ENCODE measurements at regions not wholly inside any gene's neighbourhood (a gene's known extent, or its start where the extent isn't known, plus 50 kb on each side); places are given as distances from the start of the nearest gene placed in this dataset.

DNA sequence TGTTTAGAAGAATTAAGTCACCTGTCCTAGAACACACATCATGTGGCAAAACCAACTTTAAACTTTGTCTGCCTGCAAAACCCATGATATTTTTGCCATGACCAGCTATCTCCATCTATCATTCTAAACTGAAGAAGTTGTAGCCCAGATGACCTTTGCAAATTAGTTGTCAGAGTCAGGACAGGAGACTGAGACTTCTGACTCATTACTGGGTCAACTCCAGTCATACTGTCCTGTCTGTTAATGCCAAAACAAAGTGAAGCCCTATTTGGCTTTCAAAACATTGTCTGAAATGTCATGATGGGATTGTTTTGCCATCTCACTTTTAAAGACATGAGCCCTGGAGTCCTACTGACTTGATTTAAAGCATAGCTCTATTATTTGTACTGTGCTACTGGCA is 365.7 kb upstream of the CPEB2 start:
- DNase-seq (ENCODE audit: low spot score) = no peak

GRCh38 chr4:14640476-14640875 is 361.8 kb upstream of the CPEB2 start:
- no peak for DNase-seq (ENCODE audit: low spot score)

DNA sequence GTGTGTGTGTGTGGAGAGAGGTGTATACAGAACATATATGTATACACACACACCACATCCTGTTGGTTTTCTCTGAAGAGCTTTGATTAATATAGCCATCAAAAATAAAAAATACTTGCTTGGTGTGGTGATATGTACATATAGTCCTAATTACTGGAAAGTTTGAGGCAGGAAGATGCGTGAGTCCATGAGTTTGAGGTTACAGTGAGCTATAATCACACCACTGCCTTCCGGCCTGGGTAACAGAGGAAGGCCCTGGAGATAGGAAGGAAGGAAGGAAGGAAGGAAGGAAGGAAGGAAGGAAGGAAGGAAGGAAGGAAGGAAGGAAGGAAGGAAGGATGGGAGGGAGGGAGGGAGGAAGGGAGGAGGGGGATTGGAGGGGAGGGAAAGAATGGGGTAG is 360.4 kb upstream of the CPEB2 start:
- no peak for DNase-seq (ENCODE audit: low spot score)

GRCh38 chr4:14644580-14645282 is 357.6 kb upstream of the CPEB2 start:
- no peak for DNase-seq (ENCODE audit: low spot score)

DNA sequence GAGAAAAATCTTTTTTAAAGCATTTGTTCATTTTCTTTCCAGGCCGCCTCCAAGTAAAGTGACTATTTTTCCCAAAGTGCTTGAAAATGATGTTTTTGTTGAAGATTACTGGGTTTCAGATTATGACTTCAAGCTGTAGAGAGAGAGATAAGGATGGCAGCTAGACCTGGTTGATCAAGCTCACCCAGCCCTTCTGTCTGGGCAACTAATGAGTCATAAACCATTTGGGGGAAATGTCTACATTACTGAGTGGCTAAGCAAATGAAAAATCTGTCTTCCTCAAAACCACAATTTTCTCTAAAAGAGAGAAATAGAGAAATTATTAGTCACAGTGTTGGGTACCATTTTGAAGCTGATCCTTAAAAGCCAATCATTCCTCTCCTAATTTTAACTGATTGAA is 355.4 kb upstream of the CPEB2 start:
- no peak for DNase-seq (ENCODE audit: low spot score)

DNA sequence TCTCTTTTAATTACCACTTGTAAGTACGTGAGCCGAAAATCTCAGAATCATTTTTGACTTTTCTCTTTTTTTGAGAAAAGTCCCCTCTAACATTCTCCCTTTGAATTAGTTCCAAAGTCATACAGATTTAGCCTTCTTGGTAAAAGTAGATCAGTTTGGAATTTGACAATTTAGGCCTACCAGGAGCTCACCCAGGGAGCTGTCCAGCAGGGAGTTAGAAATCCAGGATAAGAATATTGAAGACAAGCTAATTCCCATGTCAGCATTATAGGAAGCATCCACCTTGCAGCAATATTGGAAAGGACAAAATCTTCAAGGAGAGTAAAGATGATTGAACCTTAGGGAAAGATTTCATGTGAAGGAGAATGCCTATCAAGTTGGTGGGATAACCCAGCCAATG is 352.2 kb upstream of the CPEB2 start:
- DNase-seq (ENCODE audit: low spot score) = no peak

DNA sequence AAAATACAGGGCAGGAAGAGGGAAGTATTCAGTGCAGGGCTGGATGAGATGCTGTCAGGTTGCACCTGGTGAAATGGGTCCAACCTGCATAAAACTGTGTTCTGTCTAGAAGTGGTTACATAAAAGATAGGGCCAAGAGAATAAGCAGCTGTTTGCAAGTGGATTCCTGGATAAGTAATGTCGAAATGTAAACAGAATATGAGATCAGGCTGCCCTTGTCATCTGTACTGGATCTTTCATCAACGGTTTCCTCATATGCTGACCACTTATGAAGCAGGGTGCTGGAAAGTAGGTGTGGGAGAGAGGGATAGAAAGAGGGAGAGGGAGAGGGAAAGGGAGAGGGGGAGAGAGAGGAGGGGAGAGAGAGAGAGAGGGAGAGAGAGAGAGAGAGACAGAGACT is 349.8 kb upstream of the CPEB2 start:
- no peak for DNase-seq (ENCODE audit: low spot score)

GRCh38 chr4:14653338-14653737 is 348.9 kb upstream of the CPEB2 start:
- no peak for DNase-seq (ENCODE audit: low spot score)

GRCh38 chr4:14659286-14659685 is 343.0 kb upstream of the CPEB2 start:
- no peak for DNase-seq (ENCODE audit: low spot score)

GRCh38 chr4:14667624-14668151 is 334.6 kb upstream of the CPEB2 start:
- DNase-seq (ENCODE audit: low spot score) = no peak

DNA sequence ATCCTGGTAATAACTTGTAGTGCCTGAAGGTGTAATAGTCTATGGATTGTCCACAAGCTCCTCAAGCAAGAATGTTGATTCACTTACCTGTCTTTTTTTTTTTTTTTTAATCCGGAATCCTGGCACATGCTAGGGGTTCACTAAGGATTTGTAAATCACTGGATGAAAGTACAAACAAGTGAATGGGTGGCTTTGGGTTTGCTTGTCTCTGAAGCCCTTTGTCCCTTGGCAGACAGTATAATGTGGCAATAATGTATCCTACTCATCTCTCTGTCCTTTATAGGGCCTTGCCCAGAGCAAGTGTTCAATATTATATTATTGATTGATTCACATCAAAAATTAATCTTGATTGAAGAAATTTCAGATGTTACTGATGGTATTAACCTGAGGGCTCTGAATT is 334.0 kb upstream of the CPEB2 start:
- no peak for DNase-seq (ENCODE audit: low spot score)

DNA sequence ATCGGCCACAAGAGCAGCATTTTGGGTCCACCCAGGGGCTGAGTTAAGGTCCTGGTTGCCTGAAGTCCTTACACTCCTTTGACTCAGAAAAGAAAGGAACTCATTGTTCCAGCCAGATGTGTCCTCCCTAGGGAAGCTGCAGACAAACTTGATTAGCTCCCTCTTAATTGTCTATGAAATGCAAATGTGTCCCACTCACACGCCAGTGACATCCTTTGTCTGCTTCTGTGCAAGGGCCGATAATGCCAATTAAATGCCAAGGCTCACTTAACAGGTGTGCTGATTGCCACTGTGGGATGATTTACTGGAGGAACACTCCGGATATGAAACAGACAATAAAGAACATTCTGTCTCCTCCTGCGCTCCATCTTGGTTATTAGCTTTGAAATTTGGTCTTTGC is 332.9 kb upstream of the CPEB2 start:
- no peak for DNase-seq (ENCODE audit: low spot score)

DNA sequence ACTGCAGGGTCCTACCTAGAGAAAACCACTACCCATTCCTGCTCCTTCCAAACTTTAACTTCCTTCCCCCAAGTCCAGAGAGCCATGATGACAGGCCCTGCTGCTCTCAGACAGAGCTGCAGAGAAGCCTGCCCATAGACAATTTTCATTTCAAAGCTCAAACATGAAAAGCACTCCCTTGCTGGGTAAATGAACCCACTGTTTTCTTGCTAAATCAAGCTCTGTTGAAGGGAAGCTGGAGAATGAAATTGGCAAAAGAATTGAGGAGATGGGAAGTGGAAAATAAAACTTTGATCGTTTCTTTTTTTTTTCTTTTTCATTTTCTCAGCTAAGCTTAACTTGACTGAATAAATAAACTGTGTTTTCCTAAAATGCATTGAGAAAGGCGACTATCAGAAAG is 331.1 kb upstream of the CPEB2 start:
- no peak for DNase-seq (ENCODE audit: low spot score)

DNA sequence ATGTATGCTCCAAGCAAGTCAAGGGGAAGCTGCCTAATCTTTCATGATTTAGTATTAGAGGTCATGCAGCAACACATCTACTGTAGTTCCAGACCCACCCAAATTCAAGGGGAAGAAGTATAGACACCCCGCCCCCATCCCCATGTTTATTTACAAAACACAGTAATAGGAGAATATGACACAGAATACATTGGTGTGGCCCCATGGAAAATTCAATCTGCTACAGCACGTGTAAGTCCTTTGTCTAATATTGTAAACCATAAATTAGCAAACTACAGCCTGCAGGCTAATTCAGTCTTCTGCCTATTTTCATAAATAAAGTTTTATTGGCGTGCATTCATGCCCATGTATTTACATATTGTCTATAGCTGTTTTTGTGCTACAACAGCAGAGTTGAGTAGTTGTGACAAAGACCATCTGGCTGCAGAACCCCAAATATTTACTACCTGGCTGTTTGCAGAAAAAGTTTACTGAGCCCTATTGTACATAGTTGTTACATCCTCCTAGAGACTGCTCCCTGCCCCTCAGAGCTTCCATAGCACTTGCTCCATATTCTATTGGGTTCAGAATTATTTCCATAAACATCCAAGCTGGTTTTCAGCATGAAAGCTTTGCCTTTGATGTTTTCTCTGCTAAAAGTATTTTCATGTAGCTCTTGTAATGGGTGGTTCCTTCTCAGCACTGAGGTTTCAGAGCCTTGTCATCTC is 326.8 kb upstream of the CPEB2 start:
- no peak for DNase-seq (ENCODE audit: low spot score)

DNA sequence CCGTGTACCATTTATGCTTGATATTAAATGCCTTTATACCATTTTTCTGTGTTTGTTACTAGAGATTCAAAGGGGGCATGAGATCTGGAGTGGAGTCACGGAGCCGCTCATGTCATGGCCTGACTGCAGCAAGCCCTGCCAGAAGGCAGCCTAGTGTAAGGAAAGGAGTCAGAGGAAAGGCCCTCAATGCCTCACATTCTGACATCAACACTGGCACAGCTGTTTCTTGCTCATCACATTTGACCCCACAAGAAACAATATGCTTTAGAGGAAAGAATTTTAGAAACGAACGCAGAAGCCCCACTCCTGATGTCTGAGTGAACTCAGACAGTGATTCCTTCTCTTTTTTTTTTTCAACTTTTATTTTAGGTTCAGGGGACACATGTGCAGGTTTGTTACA is 322.4 kb upstream of the CPEB2 start:
- DNase-seq (ENCODE audit: low spot score) = no peak

DNA sequence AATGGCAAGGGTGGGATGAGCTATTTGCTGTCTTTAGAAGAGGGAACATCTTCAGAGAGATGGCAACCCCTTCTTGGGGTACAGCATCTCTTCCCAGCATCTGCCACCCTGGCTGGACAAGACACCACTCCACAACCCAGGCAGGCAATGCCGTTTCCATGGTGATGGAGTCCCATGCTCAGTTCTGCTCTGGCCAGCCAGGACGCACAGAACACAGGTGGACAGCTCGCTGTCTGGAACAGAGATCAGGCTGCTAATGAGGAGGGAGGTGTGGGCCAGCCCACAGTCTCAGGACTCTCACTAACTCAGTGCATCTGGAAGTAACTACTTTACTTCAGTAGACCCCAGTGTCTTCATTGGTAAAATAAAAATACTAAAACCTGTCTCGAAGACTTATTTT is 321.0 kb upstream of the CPEB2 start:
- DNase-seq (ENCODE audit: low spot score) = no peak

DNA sequence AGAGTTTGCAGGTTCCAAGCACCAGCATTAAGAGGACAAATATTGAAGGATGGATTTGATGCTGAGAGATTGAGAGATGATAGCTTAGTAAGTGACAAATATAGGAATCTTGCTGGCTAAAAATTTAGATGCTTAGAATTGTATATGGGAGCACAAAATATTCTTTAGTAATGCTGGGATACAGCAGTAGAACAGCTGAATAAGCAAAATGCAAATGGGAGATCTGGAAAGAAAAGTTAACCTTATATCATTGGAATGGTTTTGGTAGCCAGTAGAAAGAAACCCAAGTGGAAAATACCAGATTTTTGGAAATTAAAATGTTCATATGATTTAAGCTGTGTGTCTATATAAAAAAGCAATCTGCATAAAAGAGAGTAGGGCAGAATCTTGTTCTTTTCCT is 308.6 kb upstream of the CPEB2 start:
- DNase-seq (ENCODE audit: low spot score) = no peak

DNA sequence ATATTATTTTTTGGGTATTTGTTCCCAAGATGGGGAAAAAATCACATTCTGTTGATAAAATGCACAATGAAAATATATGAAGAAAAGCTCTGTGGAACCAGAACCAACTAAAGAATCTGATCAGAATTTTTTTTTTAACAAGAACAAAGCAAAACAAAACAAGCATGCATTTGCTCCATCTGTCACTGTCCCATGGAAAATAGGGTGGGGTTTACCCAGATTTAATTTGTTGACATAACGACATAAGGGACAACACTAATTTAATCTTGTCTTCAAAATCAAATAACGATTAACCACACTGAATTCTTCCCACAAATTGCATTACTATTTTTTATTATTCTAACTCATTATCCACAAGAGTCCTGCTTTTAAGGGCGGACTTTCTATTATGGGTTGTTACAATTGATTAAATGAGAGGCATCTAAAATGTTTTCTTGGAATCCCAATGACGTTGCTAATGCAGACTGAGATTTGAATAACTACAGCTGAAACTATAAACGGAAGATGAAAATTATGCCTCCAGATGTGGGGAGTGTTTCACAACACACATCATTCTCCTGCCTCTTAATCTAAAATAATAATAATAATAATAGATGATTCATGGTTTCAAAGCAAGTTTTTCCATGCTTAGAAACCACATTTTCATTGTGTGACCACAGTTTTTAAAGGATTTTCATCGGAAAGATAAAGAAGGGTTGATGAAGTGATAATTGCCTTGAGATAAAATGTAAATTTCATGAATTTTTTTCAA is 307.0 kb upstream of the CPEB2 start:
- no peak for DNase-seq (ENCODE audit: low spot score)

DNA sequence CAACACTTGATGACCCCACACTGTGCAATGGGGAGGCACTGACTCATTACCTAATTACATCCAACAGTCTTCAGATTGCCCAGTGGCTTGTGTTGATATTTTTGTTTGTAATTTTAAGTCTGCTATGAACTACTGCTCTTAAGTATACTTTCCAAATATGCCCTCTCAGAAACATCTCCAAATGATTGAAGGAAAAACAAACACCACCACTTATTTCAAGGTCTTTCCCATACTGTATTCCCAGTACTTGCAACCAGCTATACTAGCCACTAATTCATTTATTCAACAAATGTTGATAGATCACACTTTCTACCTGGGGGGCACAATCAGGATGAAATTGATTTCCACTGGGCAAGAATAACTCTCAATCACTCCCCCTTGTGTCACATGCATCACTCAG is 302.2 kb upstream of the CPEB2 start:
- no peak for DNase-seq (ENCODE audit: low spot score)

DNA sequence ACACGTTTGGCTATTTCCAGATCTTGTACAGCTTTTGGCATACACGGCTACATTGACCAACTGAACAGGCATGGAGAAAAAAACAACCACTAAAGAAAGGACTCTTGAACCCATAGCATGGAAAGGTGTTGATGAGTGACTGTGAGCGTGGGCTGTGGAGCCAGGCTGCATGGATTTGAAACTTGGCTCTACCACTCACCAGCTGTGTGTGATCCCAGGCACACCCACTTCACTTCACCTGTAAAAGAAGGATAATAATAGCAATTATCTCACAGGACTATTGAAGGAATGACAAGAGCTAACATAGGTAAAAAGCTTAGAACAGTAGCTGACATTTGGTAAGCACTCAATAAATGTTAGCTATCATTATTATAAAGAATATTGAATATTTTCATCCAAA is 301.7 kb upstream of the CPEB2 start:
- no peak for DNase-seq (ENCODE audit: low spot score)

- no peak for DNase-seq (ENCODE audit: low spot score)
These were observed 300.9 kb upstream of the CPEB2 start for GRCh38 chr4:14701389-14701788.

DNA sequence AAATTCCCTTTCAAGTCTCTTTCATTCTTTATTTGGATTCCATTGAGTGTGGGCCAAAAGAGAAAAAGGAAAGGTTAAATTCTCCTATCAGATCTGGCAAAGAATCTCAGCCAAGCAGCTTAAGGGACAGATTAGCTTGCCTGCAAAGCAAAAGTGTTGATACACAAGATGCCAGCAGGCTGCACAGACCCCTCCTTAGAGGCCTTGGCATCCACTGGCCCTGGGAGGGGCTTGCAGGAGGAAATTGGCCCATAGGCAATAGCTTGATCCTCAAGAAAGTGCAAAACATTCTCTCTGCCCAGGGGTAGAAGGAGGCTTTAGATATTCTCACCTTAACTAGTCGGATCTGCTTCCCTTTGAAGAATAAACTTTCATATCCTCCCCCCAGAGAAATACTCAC is 300.4 kb upstream of the CPEB2 start:
- no peak for DNase-seq (ENCODE audit: low spot score)

- DNase-seq (ENCODE audit: low spot score) = no peak
These were observed 293.7 kb upstream of the CPEB2 start for GRCh38 chr4:14708574-14708973.
